H1 (cell line): ENCODE measurements at regions not wholly inside any gene's neighbourhood (a gene's known extent, or its start where the extent isn't known, plus 50 kb on each side); places are given as distances from the start of the nearest gene placed in this dataset.

ENCODE experiments used
- CBX8 ChIP-seq: fragments of 300-800, 300-1000 bp; sonication (generic); IDR thresholded peaks from 2 replicates; pipeline ENCODE4 v1.7.1; 2016; ENCODE audit warnings: low read depth, low read length, borderline replicate concordance
- EZH2 ChIP-seq: fragments of 200-600 bp; sonication (generic); IDR thresholded peaks from 2 replicates; pipeline ENCODE4 v1.7.1; 2012; ENCODE audit warnings: low read depth, mild to moderate bottlenecking, moderate library complexity, low read length, inconsistent platforms; ENCODE audit not compliant: severe bottlenecking
- JUND ChIP-seq: IDR thresholded peaks from 2 replicates; pipeline ENCODE4 v1.6.1; 2011; ENCODE audit warnings: mild to moderate bottlenecking, improper control_type of control experiment, low read length
- KDM4A ChIP-seq: IDR thresholded peaks from one replicate; pipeline ENCODE4 v1.7.1; 2012; ENCODE audit warnings: low read depth, mild to moderate bottlenecking, moderate library complexity, low read length, inconsistent platforms; ENCODE audit not compliant: severe bottlenecking

- TF ChIP-seq CBX8 = no peak
- TF ChIP-seq JUND = no peak
- no peak for TF ChIP-seq EZH2
- no peak for TF ChIP-seq KDM4A
These were observed 76.0 kb upstream of the OSR1 start (continued) for GRCh38 chr2:19434413-19434812.
